ENCODE measurements at regions not wholly inside any gene's neighbourhood (a gene's known extent, or its start where the extent isn't known, plus 50 kb on each side); places are given as distances from the start of the nearest gene placed in this dataset.

DNA sequence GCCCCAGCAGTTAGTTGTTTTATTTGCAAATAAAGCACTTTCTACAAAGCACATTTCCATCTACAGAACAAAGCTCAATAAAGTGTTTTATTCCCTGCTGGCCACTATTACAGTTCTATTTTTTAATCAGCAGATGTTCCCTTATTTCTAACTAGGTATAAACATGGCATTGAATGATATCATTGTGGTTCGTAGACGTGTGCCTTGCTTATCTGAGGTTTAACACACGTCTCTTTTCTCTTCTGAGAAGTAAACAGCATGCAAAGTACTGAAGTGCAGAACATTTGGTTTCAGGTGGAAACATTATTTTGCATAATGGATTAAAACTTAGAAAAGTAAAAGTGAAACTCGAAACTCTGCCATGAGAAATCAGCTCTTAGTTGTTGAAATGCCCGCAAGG, 1989.3 kb upstream of the WWC1 start:
- TF ChIP-seq, protein P1, sequence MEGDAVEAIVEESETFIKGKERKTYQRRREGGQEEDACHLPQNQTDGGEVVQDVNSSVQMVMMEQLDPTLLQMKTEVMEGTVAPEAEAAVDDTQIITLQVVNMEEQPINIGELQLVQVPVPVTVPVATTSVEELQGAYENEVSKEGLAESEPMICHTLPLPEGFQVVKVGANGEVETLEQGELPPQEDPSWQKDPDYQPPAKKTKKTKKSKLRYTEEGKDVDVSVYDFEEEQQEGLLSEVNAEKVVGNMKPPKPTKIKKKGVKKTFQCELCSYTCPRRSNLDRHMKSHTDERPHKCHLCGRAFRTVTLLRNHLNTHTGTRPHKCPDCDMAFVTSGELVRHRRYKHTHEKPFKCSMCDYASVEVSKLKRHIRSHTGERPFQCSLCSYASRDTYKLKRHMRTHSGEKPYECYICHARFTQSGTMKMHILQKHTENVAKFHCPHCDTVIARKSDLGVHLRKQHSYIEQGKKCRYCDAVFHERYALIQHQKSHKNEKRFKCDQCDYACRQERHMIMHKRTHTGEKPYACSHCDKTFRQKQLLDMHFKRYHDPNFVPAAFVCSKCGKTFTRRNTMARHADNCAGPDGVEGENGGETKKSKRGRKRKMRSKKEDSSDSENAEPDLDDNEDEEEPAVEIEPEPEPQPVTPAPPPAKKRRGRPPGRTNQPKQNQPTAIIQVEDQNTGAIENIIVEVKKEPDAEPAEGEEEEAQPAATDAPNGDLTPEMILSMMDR (IDR thresholded peaks at IDR 0.05; ENCODE audit: borderline replicate concordance, insufficient read depth, low read depth, low read length) = no peak
- H3K4me3 ChIP-seq (ENCODE audit: low read depth, low read length) = no peak overlapping the region

DNA sequence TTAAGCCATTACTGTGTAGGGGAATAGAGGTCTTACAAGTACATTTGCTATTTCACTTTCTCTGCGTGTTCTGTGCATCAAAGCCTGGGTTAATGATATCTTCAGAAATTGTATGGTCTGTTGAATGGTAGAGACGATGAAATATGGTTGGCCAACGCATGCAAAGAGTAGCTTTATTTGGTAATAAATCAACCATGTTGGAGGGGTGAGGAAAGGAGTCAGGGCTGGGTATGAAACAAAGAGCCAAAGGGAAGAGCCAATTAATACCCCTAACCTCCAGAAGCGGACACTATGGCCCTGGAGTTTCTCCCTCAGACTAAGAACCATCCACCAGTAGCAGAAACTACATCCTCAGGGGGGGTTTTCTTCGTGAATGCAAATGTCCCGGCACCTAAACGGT, 1974.0 kb upstream of the WWC1 start:
- TF ChIP-seq, protein P1 (IDR thresholded peaks at IDR 0.05; ENCODE audit: borderline replicate concordance, insufficient read depth, low read depth, low read length) = no peak
- H3K4me3 ChIP-seq (ENCODE audit: low read depth, low read length) = no peak overlapping the region

DNA sequence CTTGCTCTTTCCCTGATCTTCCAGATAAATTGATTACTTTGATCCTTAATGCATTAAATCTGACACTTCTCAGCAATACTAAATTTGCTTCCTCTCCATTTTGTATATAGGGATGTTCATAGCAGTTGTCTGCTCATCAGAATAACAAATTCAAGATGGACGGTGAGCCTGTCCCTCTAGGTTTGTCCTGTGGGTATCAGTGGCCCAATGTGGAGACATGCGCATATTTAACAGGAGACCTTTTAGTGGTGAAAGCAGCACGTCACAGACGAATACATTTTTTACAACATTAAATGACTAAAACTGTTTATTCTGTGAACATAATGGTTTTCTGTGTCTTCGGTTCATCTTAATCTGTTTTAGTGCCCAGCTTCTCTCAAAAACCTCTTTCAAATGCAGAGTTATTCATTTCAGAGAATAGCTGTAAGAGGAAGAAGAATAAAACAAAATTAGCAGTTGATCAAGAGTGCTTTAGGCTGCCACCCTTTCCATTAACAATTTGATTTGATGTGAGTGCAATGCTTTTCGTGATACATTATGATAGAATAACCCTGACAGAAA, 1970.4 kb upstream of the WWC1 start:
- TF ChIP-seq, protein P1 (IDR thresholded peaks at IDR 0.05; ENCODE audit: borderline replicate concordance, insufficient read depth, low read depth, low read length) = no peak
- no peak overlapping the region for H3K4me3 ChIP-seq (ENCODE audit: low read depth, low read length)

DNA sequence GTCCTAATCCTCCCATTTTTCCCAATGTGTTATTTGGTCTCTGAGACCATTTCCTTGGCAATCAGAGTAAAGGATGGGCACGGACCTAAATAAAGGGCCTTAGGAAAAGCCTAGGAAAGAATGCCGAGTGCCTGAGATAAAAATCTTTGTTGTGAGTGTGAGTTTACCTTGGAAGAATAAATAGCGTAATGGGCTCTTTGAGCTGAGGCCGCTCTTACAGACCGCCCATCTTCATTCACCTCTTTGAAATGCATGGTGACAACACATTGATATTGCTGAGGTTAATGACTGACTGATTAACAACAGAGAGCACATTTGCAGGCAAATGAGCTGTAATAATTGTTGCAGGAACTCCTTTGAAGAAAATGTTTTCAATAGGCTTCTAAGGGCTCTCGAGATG, 1967.1 kb upstream of the WWC1 start:
- TF ChIP-seq, protein P1 (IDR thresholded peaks at IDR 0.05; ENCODE audit: borderline replicate concordance, insufficient read depth, low read depth, low read length) = no peak
- no peak overlapping the region for H3K4me3 ChIP-seq (ENCODE audit: low read depth, low read length)

DNA sequence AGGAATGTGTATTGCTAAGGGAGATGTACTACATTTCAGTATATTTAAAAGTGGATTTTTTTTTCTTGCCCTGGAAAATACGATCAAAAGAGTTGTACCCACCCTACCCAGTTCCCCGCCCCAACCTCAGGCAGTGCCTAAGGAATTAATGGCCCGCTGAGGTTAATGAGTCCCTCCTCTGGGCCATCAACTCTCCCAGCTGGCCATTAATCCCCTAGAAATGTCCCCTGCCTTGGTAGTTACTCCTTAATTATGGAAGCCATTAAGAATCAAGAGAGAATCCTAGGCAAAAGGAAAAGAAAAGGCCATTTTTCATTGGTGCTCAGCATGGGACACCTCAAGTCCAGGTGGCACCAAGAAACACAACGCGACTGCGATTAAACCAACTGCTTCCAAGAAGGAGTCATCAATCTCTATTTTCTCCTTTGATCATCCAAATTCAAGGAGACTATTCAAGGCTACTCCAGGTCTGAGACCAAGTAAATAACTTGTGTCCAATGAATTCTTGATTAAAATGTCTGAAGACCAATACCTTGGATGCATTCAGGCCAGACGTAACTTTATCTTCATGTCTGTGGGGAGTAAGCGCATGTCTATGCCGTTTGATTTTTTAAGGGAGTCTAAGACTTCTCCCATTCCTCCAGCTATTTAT, 1962.2 kb upstream of the WWC1 start:
- TF ChIP-seq, protein P1 (IDR thresholded peaks at IDR 0.05; ENCODE audit: borderline replicate concordance, insufficient read depth, low read depth, low read length) = no peak
- no peak overlapping the region for H3K4me3 ChIP-seq (ENCODE audit: low read depth, low read length)

DNA sequence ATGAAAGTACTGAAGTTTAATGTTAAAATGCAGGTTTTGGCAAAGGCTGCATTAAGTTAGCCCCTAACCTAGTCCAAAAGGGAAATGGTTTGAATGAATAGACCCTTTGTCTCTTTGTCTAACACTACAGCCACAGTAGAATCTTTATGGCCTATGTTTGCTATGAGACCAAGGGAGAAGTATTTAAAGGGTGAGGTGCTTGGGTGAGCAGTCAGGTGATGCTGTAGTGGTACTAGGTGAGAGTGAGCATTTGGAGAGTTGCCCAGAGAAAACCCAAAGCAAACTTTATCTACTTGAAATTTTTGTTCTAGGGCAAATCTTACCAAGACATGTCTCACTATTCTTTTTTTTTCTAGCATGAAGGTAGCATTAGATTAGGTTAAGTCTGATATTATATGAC, 1961.4 kb upstream of the WWC1 start:
- TF ChIP-seq, protein P1 (IDR thresholded peaks at IDR 0.05; ENCODE audit: borderline replicate concordance, insufficient read depth, low read depth, low read length) = no peak
- H3K4me3 ChIP-seq (ENCODE audit: low read depth, low read length) = no peak overlapping the region

DNA sequence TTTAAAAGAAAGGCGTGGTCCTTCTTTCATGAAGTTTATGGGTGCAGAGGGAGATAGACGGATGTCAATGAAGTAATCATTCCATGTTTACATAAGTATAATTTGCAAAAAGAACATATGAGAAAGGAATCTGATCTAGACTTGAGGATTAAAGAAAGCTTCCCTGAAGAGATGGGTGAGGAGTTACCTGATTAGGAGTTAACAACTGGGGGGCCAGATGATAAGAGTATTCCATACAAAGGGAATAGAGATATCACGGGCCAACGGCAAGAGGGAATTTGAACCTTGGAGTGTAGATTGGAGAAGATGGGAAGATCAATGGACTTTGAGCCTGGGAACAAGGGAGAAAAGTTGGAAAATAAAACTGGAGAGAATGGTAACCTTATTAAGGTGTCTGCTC, 1959.9 kb upstream of the WWC1 start:
- TF ChIP-seq, protein P1 (IDR thresholded peaks at IDR 0.05; ENCODE audit: borderline replicate concordance, insufficient read depth, low read depth, low read length) = no peak
- H3K4me3 ChIP-seq (ENCODE audit: low read depth, low read length) = no peak overlapping the region

Measured in GM12875 (cell line).